ENCODE measurements at regions not wholly inside any gene's neighbourhood (a gene's known extent, or its start where the extent isn't known, plus 50 kb on each side); places are given as distances from the start of the nearest gene placed in this dataset.
A peak's percentile ranks its signal among the peaks of the same experiment; 100 is the strongest.

- TF ChIP-seq, protein P1, sequence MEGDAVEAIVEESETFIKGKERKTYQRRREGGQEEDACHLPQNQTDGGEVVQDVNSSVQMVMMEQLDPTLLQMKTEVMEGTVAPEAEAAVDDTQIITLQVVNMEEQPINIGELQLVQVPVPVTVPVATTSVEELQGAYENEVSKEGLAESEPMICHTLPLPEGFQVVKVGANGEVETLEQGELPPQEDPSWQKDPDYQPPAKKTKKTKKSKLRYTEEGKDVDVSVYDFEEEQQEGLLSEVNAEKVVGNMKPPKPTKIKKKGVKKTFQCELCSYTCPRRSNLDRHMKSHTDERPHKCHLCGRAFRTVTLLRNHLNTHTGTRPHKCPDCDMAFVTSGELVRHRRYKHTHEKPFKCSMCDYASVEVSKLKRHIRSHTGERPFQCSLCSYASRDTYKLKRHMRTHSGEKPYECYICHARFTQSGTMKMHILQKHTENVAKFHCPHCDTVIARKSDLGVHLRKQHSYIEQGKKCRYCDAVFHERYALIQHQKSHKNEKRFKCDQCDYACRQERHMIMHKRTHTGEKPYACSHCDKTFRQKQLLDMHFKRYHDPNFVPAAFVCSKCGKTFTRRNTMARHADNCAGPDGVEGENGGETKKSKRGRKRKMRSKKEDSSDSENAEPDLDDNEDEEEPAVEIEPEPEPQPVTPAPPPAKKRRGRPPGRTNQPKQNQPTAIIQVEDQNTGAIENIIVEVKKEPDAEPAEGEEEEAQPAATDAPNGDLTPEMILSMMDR (IDR thresholded peaks at IDR 0.05; ENCODE audit: control extremely low read depth in 1 of 3, insufficient read depth in 1 of 3, low read depth in 1 of 3, low read length in 3 of 3) = peak; percentile 93 to 96 (median 95)
Measured at GRCh38 chr6:30396833-30397479, 52.0 kb downstream of the RPP21 start (continued).

Data from H1 (cell line).